Endothelial cell of umbilical vein (primary cell): ENCODE measurements at regions not wholly inside any gene's neighbourhood (a gene's known extent, or its start where the extent isn't known, plus 50 kb on each side); places are given as distances from the start of the nearest gene placed in this dataset.
"Not testable (repeated sequence)": the region's sequence is repeated elsewhere in the genome, so short reads cannot be mapped to it uniquely, and the experiment has no call there.

Experiments used
- BruUV-seq: library from RNA; stranded (reverse); fragments of 400-500 nt; replicated peaks from 2 replicates; lab custom pipeline; 2021; lab: Mats Ljungman, UMichigan
- CTCF ChIA-PET: fragments of 300-600, 350-600 bp; sonication (Branson Sonifier 250); formaldehyde crosslinking; loops from one replicate; lab custom pipeline; 2021; ENCODE audit warnings: antibody characterized with exemption, inconsistent platforms; lab: Charles Lee
- POLR2A ChIA-PET: fragments of 300-600, 350-600 bp; sonication (Branson Sonifier 250); formaldehyde crosslinking; loops from one replicate; lab custom pipeline; 2021; ENCODE audit warnings: antibody characterized with exemption, inconsistent platforms; lab: Charles Lee
- DNase-seq: peaks from one replicate; pipeline ENCODE4 v3.0.0-alpha.2; 2011; ENCODE audit warnings: low read depth, low spot score
- FAIRE-seq: peaks from 2 replicates; lab custom pipeline; 2011; peaks lifted over from hg19 to GRCh38; lab: Jason Lieb, UNC
- H2AFZ ChIP-seq: 2 replicates; pipeline ENCODE4 v1.6.0; 2012; ENCODE audit warnings: low read depth, low read length, control low read depth, inconsistent platforms
- H3K27ac ChIP-seq: 2 replicates; pipeline ENCODE4 v1.5.1; 2011; ENCODE audit warnings: low read depth, mild to moderate bottlenecking, control low read depth, low read length, moderate library complexity; ENCODE audit not compliant: insufficient read depth
- H3K27me3 ChIP-seq, 2 experiments: 2 replicates each; pipeline versions ENCODE4 v1.6.0 to v1.6.1; 2011; ENCODE audit warnings: low read length in 2 of 2, mixed read lengths in 1 of 2; ENCODE audit not compliant: control insufficient read depth in 2 of 2, insufficient read depth in 2 of 2
- H3K36me3 ChIP-seq, 2 experiments: 2 replicates in 1 of 2; 3 replicates in 1 of 2; pipeline ENCODE4 v1.5.1; 2011; ENCODE audit warnings: low read length in 2 of 2, mild to moderate bottlenecking in 1 of 2, moderate library complexity in 1 of 2; ENCODE audit not compliant: control insufficient read depth in 2 of 2, insufficient read depth in 2 of 2; ENCODE audit errors: extremely low read depth in 1 of 2
- H3K4me1 ChIP-seq: 3 replicates; pipeline ENCODE4 v1.5.1; 2011; ENCODE audit warnings: mild to moderate bottlenecking, low read length; ENCODE audit not compliant: control insufficient read depth, insufficient read depth; ENCODE audit errors: extremely low read depth
- H3K4me2 ChIP-seq: 2 replicates; pipeline ENCODE4 v1.6.1; 2011; ENCODE audit warnings: low read length, control low read depth, mixed read lengths; ENCODE audit not compliant: insufficient read depth
- H3K4me3 ChIP-seq, 3 experiments: fragments of 200-600 bp in 1 of 3; sonication (generic), shearing (Covaris generic) in 1 of 3; replicated peaks in 1 of 3; 2 replicates each; pipeline ENCODE4 v1.5.1; 2011 to 2016; ENCODE audit warnings: control low read depth in 3 of 3, low read length in 3 of 3, mild to moderate bottlenecking in 2 of 3, inconsistent platforms in 1 of 3, low read depth in 1 of 3, moderate library complexity in 1 of 3; ENCODE audit not compliant: insufficient read depth in 1 of 3
- H3K79me2 ChIP-seq: 2 replicates; pipeline ENCODE4 v1.6.0; 2012; ENCODE audit warnings: low read length, inconsistent platforms; ENCODE audit not compliant: control insufficient read depth, insufficient read depth
- H3K9ac ChIP-seq: replicated peaks from 2 replicates; pipeline ENCODE3; 2011; ENCODE audit warnings: low read length, control low read depth; ENCODE audit not compliant: insufficient read depth; ENCODE audit errors: extremely low read depth
- H3K9me1 ChIP-seq: replicated peaks from 3 replicates; pipeline ENCODE4 v1.6.0; 2011; ENCODE audit warnings: mild to moderate bottlenecking, low read length; ENCODE audit not compliant: control insufficient read depth, insufficient read depth; ENCODE audit errors: extremely low read depth
- H3K9me3 ChIP-seq: replicated peaks from 2 replicates; pipeline ENCODE4 v1.5.1; 2012; ENCODE audit warnings: low read length, inconsistent platforms; ENCODE audit not compliant: control insufficient read depth, insufficient read depth
- H4K20me1 ChIP-seq: replicated peaks from 2 replicates; pipeline ENCODE3; 2011; ENCODE audit warnings: mild to moderate bottlenecking, low read length; ENCODE audit not compliant: control insufficient read depth, insufficient read depth; ENCODE audit errors: extremely low read depth
- EZH2 ChIP-seq: IDR thresholded peaks from 2 replicates; pipeline ENCODE4 v1.6.1; 2012; ENCODE audit warnings: borderline replicate concordance, low read depth, mild to moderate bottlenecking, moderate library complexity, low read length, inconsistent platforms; ENCODE audit not compliant: severe bottlenecking
- FOS ChIP-seq: IDR thresholded peaks from 2 replicates; pipeline ENCODE4 v1.6.1; 2011; ENCODE audit warnings: mild to moderate bottlenecking, low read length, moderate library complexity, borderline replicate concordance; ENCODE audit not compliant: insufficient read depth
- GATA2 ChIP-seq: IDR thresholded peaks from 2 replicates; pipeline ENCODE4 v1.7.0; 2011; ENCODE audit warnings: low read depth, mild to moderate bottlenecking, moderate library complexity, mixed read lengths, low read length; ENCODE audit not compliant: insufficient read length, insufficient read depth
- MYC ChIP-seq: IDR thresholded peaks from one replicate; pipeline ENCODE4 v1.6.1; 2011; ENCODE audit warnings: mild to moderate bottlenecking, low read depth, low read length
- POLR2A ChIP-seq: IDR thresholded peaks from 2 replicates; pipeline ENCODE4 v1.6.1; 2012; ENCODE audit warnings: low read depth, mild to moderate bottlenecking, control low read depth, low read length
- dilution Hi-C: fragments of 300-500 bp; cut with MboI; formaldehyde crosslinking; loops from one replicate; pipeline ENCODE4 v1.15.0; 2019; ENCODE audit warnings: low sequenced_read_pairs; ENCODE audit not compliant: extremely low pct_ligation_motif_present
- intact Hi-C: fragments of 100-400 bp; cut with micrococcal nuclease; formaldehyde crosslinking; loops from one replicate; pipeline ENCODE4 v1.10.0; 2022

DNA sequence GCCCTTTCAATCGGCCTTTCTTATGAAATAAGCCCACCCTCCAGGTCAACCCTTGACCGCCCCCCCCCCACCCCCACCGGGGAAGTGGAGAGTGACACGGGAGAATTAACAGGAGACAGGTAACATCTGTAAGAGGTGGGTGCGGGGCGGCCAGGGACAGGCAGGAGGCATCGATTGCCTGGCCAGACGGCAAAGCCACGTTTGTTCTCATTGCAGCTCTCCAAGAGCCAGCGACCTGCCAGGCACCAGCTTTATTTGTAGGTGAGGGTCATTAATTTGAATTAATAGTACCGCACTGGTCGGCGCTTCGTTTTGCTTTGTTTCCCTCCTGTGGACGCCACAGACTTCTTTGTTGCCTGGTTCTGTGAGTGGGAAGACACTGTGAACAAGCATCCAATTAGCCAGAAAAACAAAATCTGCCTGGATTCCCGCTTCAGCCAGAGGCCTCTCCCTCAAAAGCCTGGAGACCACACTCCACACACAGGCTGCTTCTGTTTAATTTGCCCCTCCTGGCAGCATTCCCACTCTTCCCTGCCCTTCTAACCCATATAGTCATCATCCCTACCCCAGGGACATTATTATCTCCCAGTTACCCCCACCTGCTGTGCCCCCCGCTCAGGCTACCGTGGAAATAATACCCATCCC is 104.5 kb upstream of the OPCML start:
- no peak overlapping the region for H3K4me3 ChIP-seq
- H3K9me3 ChIP-seq: peaks cover 6% of the 10 kb centered on the region
- no TSS peak for BruUV-seq
- no peaks in the 10 kb centered on the region for H3K27me3 ChIP-seq
- no peak overlapping the region for H3K9ac ChIP-seq
- H3K9me1 ChIP-seq: no peaks in the 10 kb centered on the region
- intact Hi-C loops (no loop called here), dilution Hi-C loops (no loop called here)
- H3K27ac ChIP-seq: no peak overlapping the region
- no peaks in the 10 kb centered on the region for H3K4me1 ChIP-seq
- H2AFZ ChIP-seq: no peak overlapping the region
- TF ChIP-seq MYC: no peak
- TF ChIP-seq GATA2: no peak
- no peak for TF ChIP-seq EZH2
- TF ChIP-seq POLR2A: no peak
- H3K36me3 ChIP-seq: no peaks in the 10 kb centered on the region
- DNase-seq (no peak), FAIRE-seq (no peak)
- POLR2A ChIA-PET: no interaction called here
- H3K4me2 ChIP-seq: no peak overlapping the region
- H3K79me2 ChIP-seq: no peaks in the 10 kb centered on the region
- CTCF ChIA-PET: no interaction called here
- no peaks in the 10 kb centered on the region for H4K20me1 ChIP-seq

GRCh38 chr11:133635244-133635739 is 103.0 kb upstream of the OPCML start:
- intact Hi-C loops: no loop called here
- dilution Hi-C loops: no loop called here
- Histone ChIP-seq H2AFZ (no peak overlapping the region), H3K9me1 (no peaks in the 10 kb centered on the region), H3K4me3 (no peak overlapping the region), H3K4me1 (no peaks in the 10 kb centered on the region), H4K20me1 (no peaks in the 10 kb centered on the region), H3K79me2 (no peaks in the 10 kb centered on the region), H3K4me2 (no peak overlapping the region), H3K27ac (no peak overlapping the region), H3K36me3 (no peaks in the 10 kb centered on the region), H3K9me3 (peaks cover 6% of the 10 kb centered on the region), H3K9ac (no peak overlapping the region), H3K27me3 (no peaks in the 10 kb centered on the region)
- POLR2A ChIA-PET: no interaction called here
- no peak for DNase-seq
- BruUV-seq: no TSS peak
- TF ChIP-seq FOS: no peak
- CTCF ChIA-PET: no interaction called here
- no peak for FAIRE-seq

- POLR2A ChIA-PET, H2AFZ ChIP-seq, H3K79me2 ChIP-seq, FAIRE-seq, dilution Hi-C loops, H3K27ac ChIP-seq, DNase-seq, H3K4me2 ChIP-seq, H3K36me3 ChIP-seq, H4K20me1 ChIP-seq, H3K9ac ChIP-seq, H3K4me1 ChIP-seq, H3K4me3 ChIP-seq, intact Hi-C loops, H3K27me3 ChIP-seq, H3K9me1 ChIP-seq, CTCF ChIA-PET, H3K9me3 ChIP-seq, BruUV-seq: not testable (repeated sequence)
These were observed 96.1 kb upstream of the OPCML start for GRCh38 chr11:133628371-133628770.
